Activated naive CD8-positive, alpha-beta T cell treated with anti-CD3 and anti-CD28 coated beads, Interleukin-2, amount 10 ng/mL, durations not matched to agents 7 days and 5 days (primary cell): ENCODE measurements at regions not wholly inside any gene's neighbourhood (a gene's known extent, or its start where the extent isn't known, plus 50 kb on each side); places are given as distances from the start of the nearest gene placed in this dataset.

Experiments used
- ATAC-seq: fragments of 150-1000 bp; cut with Tn5 transposase; one replicate; pipeline ENCODE4 v1.10.0; 2021; ENCODE audit warnings: low read depth, moderate library complexity
- POLR2A ChIA-PET: fragments of 350-600 bp; sonication (Branson Sonifier 250); formaldehyde crosslinking; loops from one replicate; lab custom pipeline; 2021; ENCODE audit warnings: antibody characterized with exemption; lab: Charles Lee
- DNase-seq: peaks from one replicate; pipeline ENCODE4 v3.0.0; 2021
- H3K27ac Mint-ChIP-seq: one replicate; pipeline ENCODE4 v1.8.0; 2022; ENCODE audit warnings: mild to moderate bottlenecking, mixed read lengths
- H3K27me3 Mint-ChIP-seq: one replicate; pipeline ENCODE4 v1.8.0; 2022; ENCODE audit warnings: mild to moderate bottlenecking, moderate library complexity, mixed read lengths
- H3K36me3 Mint-ChIP-seq: one replicate; pipeline ENCODE4 v1.8.0; 2021; ENCODE audit warnings: mild to moderate bottlenecking, mixed read lengths
- H3K4me1 Mint-ChIP-seq: one replicate; pipeline ENCODE4 v1.8.0; 2021; ENCODE audit warnings: mixed read lengths
- H3K4me3 Mint-ChIP-seq: one replicate; pipeline ENCODE4 v1.8.0; 2022; ENCODE audit warnings: mild to moderate bottlenecking, moderate library complexity, mixed read lengths
- H3K9me3 Mint-ChIP-seq: one replicate; pipeline ENCODE4 v1.8.0; 2021; ENCODE audit warnings: mixed read lengths

GRCh38 chr14:21991130-21991529 lies 317.5 kb upstream of the OR4E1 start:
- Mint-ChIP-seq H3K9me3 (no peaks in the 10 kb centered on the region), H3K4me3 (peak overlapping the region; percentile 60), H3K4me1 (peaks cover 22% of the 10 kb centered on the region), H3K27ac (no peak overlapping the region), H3K36me3 (no peaks in the 10 kb centered on the region), H3K27me3 (peaks cover 4% of the 10 kb centered on the region)
- POLR2A ChIA-PET: interaction anchor here (1.0 to 2.1 kb wide), 5 partner anchors 9 to 579 kb away, joined by 3 to 6 read pairs (median 4); no protein-coding TSS in a partner anchor
- DNase-seq (no peak), ATAC-seq (no peak)

GRCh38 chr14:21990116-21990515 lies 316.5 kb upstream of the OR4E1 start:
- Mint-ChIP-seq H3K4me3 (peak overlapping the region; percentile 69), H3K27me3 (peaks cover 4% of the 10 kb centered on the region), H3K27ac (peak overlapping the region; percentile 56), H3K9me3 (no peaks in the 10 kb centered on the region), H3K36me3 (no peaks in the 10 kb centered on the region), H3K4me1 (peaks cover 17% of the 10 kb centered on the region)
- ATAC-seq: peak; percentile 46
- no peak for DNase-seq
- POLR2A ChIA-PET: interaction anchor here (1.0 to 2.1 kb wide), 8 partner anchors 10 to 580 kb away, joined by 3 to 9 read pairs (median 4); no protein-coding TSS in a partner anchor

- Mint-ChIP-seq H3K36me3 (no peaks in the 10 kb centered on the region), H3K9me3 (no peaks in the 10 kb centered on the region), H3K4me1 (peaks cover 14% of the 10 kb centered on the region), H3K4me3 (no peak overlapping the region), H3K27me3 (peaks cover 4% of the 10 kb centered on the region), H3K27ac (peak overlapping the region; percentile 51)
- POLR2A ChIA-PET: interaction anchor here (1.4 to 2.1 kb wide), 3 partner anchors 553 to 581 kb away, joined by 3 to 4 read pairs (median 3); no protein-coding TSS in a partner anchor
- no peak for ATAC-seq
- no peak for DNase-seq
Measured at GRCh38 chr14:21989090-21989489, 315.5 kb upstream of the OR4E1 start.

- peak overlapping the region; percentile 65 for H3K27ac Mint-ChIP-seq
- DNase-seq (no peak), ATAC-seq (no peak)
- no peaks in the 10 kb centered on the region for H3K9me3 Mint-ChIP-seq
- peaks cover 14% of the 10 kb centered on the region for H3K4me1 Mint-ChIP-seq
- no peaks in the 10 kb centered on the region for H3K36me3 Mint-ChIP-seq
- H3K4me3 Mint-ChIP-seq: peak overlapping the region; percentile 56
- H3K27me3 Mint-ChIP-seq: peaks cover 4% of the 10 kb centered on the region
- POLR2A ChIA-PET: interaction anchor here (1.4 kb wide), 1 partner anchor 562 kb away, joined by 3 read pairs; no protein-coding TSS in a partner anchor
Measured at GRCh38 chr14:21988413-21988812, 314.8 kb upstream of the OR4E1 start.

- Mint-ChIP-seq H3K9me3 (no peaks in the 10 kb centered on the region), H3K4me3 (peak overlapping the region; percentile 56), H3K27me3 (peaks cover 4% of the 10 kb centered on the region), H3K4me1 (peaks cover 14% of the 10 kb centered on the region), H3K27ac (peak overlapping the region; percentile 58), H3K36me3 (no peaks in the 10 kb centered on the region)
- ATAC-seq (no peak), DNase-seq (no peak)
- POLR2A ChIA-PET: interaction anchor here (0.9 to 1.4 kb wide), 2 partner anchors 9 to 563 kb away, joined by 3 read pairs; no protein-coding TSS in a partner anchor
Measured at GRCh38 chr14:21987937-21988336, 314.3 kb upstream of the OR4E1 start.

GRCh38 chr14:21985081-21985480 lies 311.5 kb upstream of the OR4E1 start:
- Mint-ChIP-seq H3K4me1 (peaks cover 11% of the 10 kb centered on the region), H3K9me3 (no peaks in the 10 kb centered on the region), H3K27me3 (peaks cover 4% of the 10 kb centered on the region), H3K27ac (no peak overlapping the region), H3K4me3 (no peak overlapping the region), H3K36me3 (no peaks in the 10 kb centered on the region)
- ATAC-seq (no peak), DNase-seq (no peak)
- POLR2A ChIA-PET: no interaction called here

GRCh38 chr14:21978999-21979314 lies 305.3 kb upstream of the OR4E1 start:
- peaks cover 8% of the 10 kb centered on the region for H3K4me1 Mint-ChIP-seq
- DNase-seq: no peak
- peaks cover 6% of the 10 kb centered on the region for H3K27me3 Mint-ChIP-seq
- peak overlapping the region; percentile 65 for H3K4me3 Mint-ChIP-seq
- H3K9me3 Mint-ChIP-seq: no peaks in the 10 kb centered on the region
- peak overlapping the region; percentile 78 for H3K27ac Mint-ChIP-seq
- H3K36me3 Mint-ChIP-seq: no peaks in the 10 kb centered on the region
- POLR2A ChIA-PET: interaction anchor here (0.7 to 3.0 kb wide), 14 partner anchors 11 to 591 kb away, joined by 3 to 15 read pairs (median 5); no protein-coding TSS in a partner anchor
- ATAC-seq: peak; percentile 52

GRCh38 chr14:21978184-21978998 lies 304.8 kb upstream of the OR4E1 start:
- Mint-ChIP-seq H3K36me3 (no peaks in the 10 kb centered on the region), H3K4me3 (peak overlapping the region; percentile 65), H3K27me3 (peaks cover 6% of the 10 kb centered on the region), H3K27ac (peak overlapping the region; percentile 78), H3K9me3 (no peaks in the 10 kb centered on the region), H3K4me1 (peaks cover 8% of the 10 kb centered on the region)
- ATAC-seq: peak; percentile 76
- POLR2A ChIA-PET: interaction anchor here (0.6 to 3.0 kb wide), 16 partner anchors 12 to 592 kb away, joined by 3 to 15 read pairs (median 4); no protein-coding TSS in a partner anchor
- peak; percentile 62 for DNase-seq

GRCh38 chr14:21974741-21975140 lies 301.1 kb upstream of the OR4E1 start:
- H3K4me3 Mint-ChIP-seq: no peak overlapping the region
- peak overlapping the region; percentile 68 for H3K27ac Mint-ChIP-seq
- no peaks in the 10 kb centered on the region for H3K9me3 Mint-ChIP-seq
- H3K4me1 Mint-ChIP-seq: peaks cover 9% of the 10 kb centered on the region
- H3K27me3 Mint-ChIP-seq: peaks cover 12% of the 10 kb centered on the region
- POLR2A ChIA-PET: no interaction called here
- ATAC-seq (no peak), DNase-seq (no peak)
- H3K36me3 Mint-ChIP-seq: no peaks in the 10 kb centered on the region

- POLR2A ChIA-PET: interaction anchor here (0.7 to 1.0 kb wide), 3 partner anchors 573 to 596 kb away, joined by 3 to 6 read pairs (median 3); no protein-coding TSS in a partner anchor
- Mint-ChIP-seq H3K27me3 (peaks cover 6% of the 10 kb centered on the region), H3K4me1 (peaks cover 17% of the 10 kb centered on the region), H3K36me3 (no peaks in the 10 kb centered on the region), H3K4me3 (peak overlapping the region; percentile 64), H3K9me3 (no peaks in the 10 kb centered on the region), H3K27ac (peak overlapping the region; percentile 80)
- DNase-seq (no peak), ATAC-seq (peak; percentile 91)
Measured at GRCh38 chr14:21965042-21965441, 291.4 kb upstream of the OR4E1 start.

- H3K4me3 Mint-ChIP-seq: peak overlapping the region; percentile 60
- POLR2A ChIA-PET: no interaction called here
- H3K9me3 Mint-ChIP-seq: no peaks in the 10 kb centered on the region
- peaks cover 15% of the 10 kb centered on the region for H3K4me1 Mint-ChIP-seq
- H3K36me3 Mint-ChIP-seq: no peaks in the 10 kb centered on the region
- no peak for ATAC-seq
- DNase-seq: no peak
- peak overlapping the region; percentile 56 for H3K27ac Mint-ChIP-seq
- peaks cover 2% of the 10 kb centered on the region for H3K27me3 Mint-ChIP-seq
Measured at GRCh38 chr14:21964180-21964579, 290.6 kb upstream of the OR4E1 start.

- Mint-ChIP-seq H3K4me1 (peaks cover 13% of the 10 kb centered on the region), H3K27me3 (peaks cover 6% of the 10 kb centered on the region), H3K36me3 (peaks cover 7% of the 10 kb centered on the region), H3K9me3 (peaks cover 7% of the 10 kb centered on the region), H3K4me3 (no peak overlapping the region), H3K27ac (no peak overlapping the region)
- DNase-seq: no peak
- POLR2A ChIA-PET: interaction anchor here (0.5 kb wide), 1 partner anchor 547 kb away, joined by 3 read pairs; no protein-coding TSS in a partner anchor
- no peak for ATAC-seq
Measured at GRCh38 chr14:21960636-21961035, 287.0 kb upstream of the OR4E1 start.

- H3K9me3 Mint-ChIP-seq: no peaks in the 10 kb centered on the region
- peaks cover 9% of the 10 kb centered on the region for H3K27me3 Mint-ChIP-seq
- POLR2A ChIA-PET: interaction anchor here (0.7 kb wide), 1 partner anchor 611 kb away, joined by 3 read pairs; no protein-coding TSS in a partner anchor
- DNase-seq (no peak), ATAC-seq (no peak)
- peak overlapping the region; percentile 84 for H3K27ac Mint-ChIP-seq
- H3K36me3 Mint-ChIP-seq: no peaks in the 10 kb centered on the region
- peaks cover 21% of the 10 kb centered on the region for H3K4me1 Mint-ChIP-seq
- peak overlapping the region; percentile 76 for H3K4me3 Mint-ChIP-seq
Measured at GRCh38 chr14:21941885-21942284, 268.3 kb upstream of the OR4E1 start.
